ENCODE measurements at regions not wholly inside any gene's neighbourhood (a gene's known extent, or its start where the extent isn't known, plus 50 kb on each side); places are given as distances from the start of the nearest gene placed in this dataset.

GRCh38 chr11:79794057-79794456, 353.2 kb upstream of the TENM4 start:
- no peak for TF ChIP-seq POLR2A (IDR thresholded peaks at IDR 0.05)
- TF ChIP-seq, protein P1, sequence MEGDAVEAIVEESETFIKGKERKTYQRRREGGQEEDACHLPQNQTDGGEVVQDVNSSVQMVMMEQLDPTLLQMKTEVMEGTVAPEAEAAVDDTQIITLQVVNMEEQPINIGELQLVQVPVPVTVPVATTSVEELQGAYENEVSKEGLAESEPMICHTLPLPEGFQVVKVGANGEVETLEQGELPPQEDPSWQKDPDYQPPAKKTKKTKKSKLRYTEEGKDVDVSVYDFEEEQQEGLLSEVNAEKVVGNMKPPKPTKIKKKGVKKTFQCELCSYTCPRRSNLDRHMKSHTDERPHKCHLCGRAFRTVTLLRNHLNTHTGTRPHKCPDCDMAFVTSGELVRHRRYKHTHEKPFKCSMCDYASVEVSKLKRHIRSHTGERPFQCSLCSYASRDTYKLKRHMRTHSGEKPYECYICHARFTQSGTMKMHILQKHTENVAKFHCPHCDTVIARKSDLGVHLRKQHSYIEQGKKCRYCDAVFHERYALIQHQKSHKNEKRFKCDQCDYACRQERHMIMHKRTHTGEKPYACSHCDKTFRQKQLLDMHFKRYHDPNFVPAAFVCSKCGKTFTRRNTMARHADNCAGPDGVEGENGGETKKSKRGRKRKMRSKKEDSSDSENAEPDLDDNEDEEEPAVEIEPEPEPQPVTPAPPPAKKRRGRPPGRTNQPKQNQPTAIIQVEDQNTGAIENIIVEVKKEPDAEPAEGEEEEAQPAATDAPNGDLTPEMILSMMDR (IDR thresholded peaks at IDR 0.05), result no peak

Data from Peyer's patch (tissue), 4 donors.